ENCODE measurements at regions not wholly inside any gene's neighbourhood (a gene's known extent, or its start where the extent isn't known, plus 50 kb on each side); places are given as distances from the start of the nearest gene placed in this dataset.
A peak's percentile ranks its signal among the peaks of the same experiment; 100 is the strongest.
"Not testable (repeated sequence)": the region's sequence is repeated elsewhere in the genome, so short reads cannot be mapped to it uniquely, and the experiment has no call there.

DNA sequence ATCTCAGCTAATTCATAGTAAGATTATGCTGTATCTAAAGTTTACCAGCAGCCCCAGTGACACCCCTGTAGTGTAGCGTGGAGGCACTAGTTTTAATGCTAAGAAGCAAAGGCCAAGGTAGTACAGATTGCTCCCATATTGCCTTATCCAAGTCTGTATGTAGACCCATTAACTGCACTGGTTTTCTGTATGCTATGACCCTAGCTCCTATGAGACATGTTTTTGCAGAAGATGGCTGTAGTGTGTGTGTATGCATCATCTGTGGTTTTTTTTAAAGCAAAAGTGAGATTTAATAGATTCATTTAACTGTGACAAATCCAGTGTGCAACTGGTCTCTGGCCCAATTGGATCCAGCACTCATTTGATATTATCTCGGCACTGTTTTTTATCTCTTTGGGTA lies 86.5 kb downstream of the HAUS1 start:
- Mint-ChIP-seq H3K9me3 (ENCODE audit: unreplicated experiment) (no peaks in the 10 kb centered on the region), H3K27ac (ENCODE audit: unreplicated experiment) (no peak overlapping the region), H3K27me3 (ENCODE audit: insufficient read depth, unreplicated experiment) (no peaks in the 10 kb centered on the region), H3K4me1 (ENCODE audit: low read depth, unreplicated experiment) (no peaks in the 10 kb centered on the region), H3K36me3 (ENCODE audit: insufficient read depth, unreplicated experiment) (no peaks in the 10 kb centered on the region), H3K4me3 (ENCODE audit: unreplicated experiment) (no peak overlapping the region)
- POLR2A ChIA-PET: no interaction called here
- Histone ChIP-seq H3K4me3 (ENCODE audit: low read depth, low read length) (no peak overlapping the region), H3K27me3 (replicated peaks; ENCODE audit: control insufficient read depth, insufficient read depth, low read length) (no peaks in the 10 kb centered on the region), H3K36me3 (ENCODE audit: control insufficient read depth, insufficient read depth, low read length) (no peaks in the 10 kb centered on the region), H3K9me3 (no peaks in the 10 kb centered on the region), H3K4me1 (no peaks in the 10 kb centered on the region)
- no peak for TF ChIP-seq CTCF (IDR thresholded peaks at IDR 0.05; ENCODE audit: insufficient read depth in 1 of 2, low read depth in 1 of 2, low read length in 1 of 2, severe bottlenecking in 1 of 2, unreplicated experiment in 1 of 2)
- CTCF ChIA-PET: no interaction called here
- BruUV-seq (replicated peaks): no TSS peak
- intact Hi-C loops (cut with micrococcal nuclease; ENCODE audit: unreplicated experiment): no loop called here
- DNase-seq: no peak

GRCh38 chr18:46196627-46197243 lies 92.5 kb downstream of the HAUS1 start:
- Mint-ChIP-seq H3K27me3 (ENCODE audit: insufficient read depth, unreplicated experiment) (no peaks in the 10 kb centered on the region), H3K27ac (ENCODE audit: unreplicated experiment) (no peak overlapping the region), H3K9me3 (ENCODE audit: unreplicated experiment) (no peaks in the 10 kb centered on the region), H3K4me3 (ENCODE audit: unreplicated experiment) (no peak overlapping the region), H3K36me3 (ENCODE audit: insufficient read depth, unreplicated experiment) (peaks cover 13% of the 10 kb centered on the region), H3K4me1 (ENCODE audit: low read depth, unreplicated experiment) (no peaks in the 10 kb centered on the region)
- DNase-seq: no peak
- BruUV-seq (replicated peaks): no TSS peak
- no peak overlapping the region for H3K4me3 ChIP-seq (ENCODE audit: low read depth, low read length)
- H3K9me3 ChIP-seq: no peaks in the 10 kb centered on the region
- no peaks in the 10 kb centered on the region; the same call in 1 of the 2 replicates for H3K4me1 ChIP-seq
- no peaks in the 10 kb centered on the region for H3K27me3 ChIP-seq (replicated peaks; ENCODE audit: control insufficient read depth, insufficient read depth, low read length)
- CTCF ChIA-PET: no interaction called here
- TF ChIP-seq CTCF (IDR thresholded peaks at IDR 0.05; ENCODE audit: insufficient read depth in 1 of 2, low read depth in 1 of 2, low read length in 1 of 2, severe bottlenecking in 1 of 2, unreplicated experiment in 1 of 2): no peak
- POLR2A ChIA-PET: no interaction called here
- H3K36me3 ChIP-seq (ENCODE audit: control insufficient read depth, insufficient read depth, low read length): no peaks in the 10 kb centered on the region
- intact Hi-C loops (cut with micrococcal nuclease; ENCODE audit: unreplicated experiment): no loop called here

DNA sequence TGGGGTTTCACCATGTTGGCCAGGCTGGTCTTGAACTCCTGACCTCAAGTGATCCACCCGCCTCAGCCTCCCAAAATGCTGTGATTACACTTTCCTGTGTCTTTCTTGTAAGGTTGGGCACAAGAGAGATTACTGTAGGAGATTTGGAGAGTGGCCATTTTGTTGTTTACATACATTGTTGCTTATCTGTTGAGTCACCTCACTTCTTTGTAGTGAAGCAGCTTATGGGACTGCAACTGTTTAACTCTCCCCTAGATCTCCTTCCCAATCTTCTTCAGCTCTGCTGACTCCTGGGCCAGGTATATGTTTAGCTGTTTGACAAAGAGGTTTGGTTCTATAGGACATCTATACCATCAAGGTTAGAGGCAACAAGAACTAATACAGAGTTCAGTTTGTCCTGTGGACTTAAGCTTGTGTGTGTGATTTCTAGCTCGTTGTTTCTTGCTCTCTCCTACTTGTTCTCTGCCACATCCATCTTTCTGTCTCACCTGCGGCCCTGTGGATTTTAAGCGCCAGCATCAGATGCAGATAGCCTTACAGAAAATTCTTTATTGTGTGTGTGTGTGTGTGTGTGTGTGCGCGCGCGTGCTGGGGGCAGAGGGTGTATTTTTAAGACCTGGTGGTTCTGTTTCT lies 95.4 kb downstream of the HAUS1 start:
- Histone ChIP-seq H3K4me3 (ENCODE audit: low read depth, low read length) (no peak overlapping the region), H3K4me1 (no peaks in the 10 kb centered on the region; the same call in 1 of the 2 replicates), H3K9me3 (no peaks in the 10 kb centered on the region), H3K36me3 (ENCODE audit: control insufficient read depth, insufficient read depth, low read length) (no peaks in the 10 kb centered on the region), H3K27me3 (replicated peaks; ENCODE audit: control insufficient read depth, insufficient read depth, low read length) (no peaks in the 10 kb centered on the region)
- no peak overlapping the region for H3K4me3 Mint-ChIP-seq (ENCODE audit: unreplicated experiment)
- POLR2A ChIA-PET: no interaction called here
- CTCF ChIA-PET: interaction anchor here (0.6 to 1.0 kb wide), 3 partner anchors 26 to 182 kb away, joined by 3 to 4 read pairs (median 4); a partner anchor contains a TSS
- peaks cover 13% of the 10 kb centered on the region for H3K36me3 Mint-ChIP-seq (ENCODE audit: insufficient read depth, unreplicated experiment)
- intact Hi-C loops (cut with micrococcal nuclease; ENCODE audit: unreplicated experiment): no loop called here
- TF ChIP-seq CTCF (IDR thresholded peaks at IDR 0.05; ENCODE audit: insufficient read depth in 1 of 2, low read depth in 1 of 2, low read length in 1 of 2, severe bottlenecking in 1 of 2, unreplicated experiment in 1 of 2): no peak
- DNase-seq: peak in 1 of 2 experiments; percentile 5
- no peaks in the 10 kb centered on the region for H3K9me3 Mint-ChIP-seq (ENCODE audit: unreplicated experiment)
- no peak overlapping the region for H3K27ac Mint-ChIP-seq (ENCODE audit: unreplicated experiment)
- no peaks in the 10 kb centered on the region for H3K27me3 Mint-ChIP-seq (ENCODE audit: insufficient read depth, unreplicated experiment)
- H3K4me1 Mint-ChIP-seq (ENCODE audit: low read depth, unreplicated experiment): no peaks in the 10 kb centered on the region
- no TSS peak for BruUV-seq (replicated peaks)

- H3K27ac Mint-ChIP-seq (ENCODE audit: unreplicated experiment); intact Hi-C loops (cut with micrococcal nuclease; ENCODE audit: unreplicated experiment); H3K4me1 Mint-ChIP-seq (ENCODE audit: low read depth, unreplicated experiment); DNase-seq; H3K36me3 ChIP-seq (ENCODE audit: control insufficient read depth, insufficient read depth, low read length); H3K4me1 ChIP-seq; H3K27me3 Mint-ChIP-seq (ENCODE audit: insufficient read depth, unreplicated experiment); BruUV-seq (replicated peaks); H3K4me3 ChIP-seq (ENCODE audit: low read depth, low read length); H3K9me3 ChIP-seq; H3K4me3 Mint-ChIP-seq (ENCODE audit: unreplicated experiment); H3K9me3 Mint-ChIP-seq (ENCODE audit: unreplicated experiment); H3K27me3 ChIP-seq (replicated peaks; ENCODE audit: control insufficient read depth, insufficient read depth, low read length); POLR2A ChIA-PET: not testable (repeated sequence)
- peaks cover 13% of the 10 kb centered on the region for H3K36me3 Mint-ChIP-seq (ENCODE audit: insufficient read depth, unreplicated experiment)
- CTCF ChIA-PET: interaction anchor here (1.0 kb wide), 1 partner anchor 27 kb away, joined by 3 read pairs; a partner anchor contains a TSS
These were observed 96.2 kb downstream of the HAUS1 start for GRCh38 chr18:46200178-46201055.

Data from Caco-2 (cell line).